HG02571 (cell line): ENCODE measurements at regions not wholly inside any gene's neighbourhood (a gene's known extent, or its start where the extent isn't known, plus 50 kb on each side); places are given as distances from the start of the nearest gene placed in this dataset.
"Not testable (repeated sequence)": the region's sequence is repeated elsewhere in the genome, so short reads cannot be mapped to it uniquely, and the experiment has no call there.

Experiments
- ATAC-seq: cut with Tn5 transposase; IDR thresholded peaks from one replicate; pipeline ENCODE4 v1.9.1; 2021; ENCODE audit warnings: mild to moderate bottlenecking, moderate library complexity; ENCODE audit not compliant: unreplicated experiment

DNA sequence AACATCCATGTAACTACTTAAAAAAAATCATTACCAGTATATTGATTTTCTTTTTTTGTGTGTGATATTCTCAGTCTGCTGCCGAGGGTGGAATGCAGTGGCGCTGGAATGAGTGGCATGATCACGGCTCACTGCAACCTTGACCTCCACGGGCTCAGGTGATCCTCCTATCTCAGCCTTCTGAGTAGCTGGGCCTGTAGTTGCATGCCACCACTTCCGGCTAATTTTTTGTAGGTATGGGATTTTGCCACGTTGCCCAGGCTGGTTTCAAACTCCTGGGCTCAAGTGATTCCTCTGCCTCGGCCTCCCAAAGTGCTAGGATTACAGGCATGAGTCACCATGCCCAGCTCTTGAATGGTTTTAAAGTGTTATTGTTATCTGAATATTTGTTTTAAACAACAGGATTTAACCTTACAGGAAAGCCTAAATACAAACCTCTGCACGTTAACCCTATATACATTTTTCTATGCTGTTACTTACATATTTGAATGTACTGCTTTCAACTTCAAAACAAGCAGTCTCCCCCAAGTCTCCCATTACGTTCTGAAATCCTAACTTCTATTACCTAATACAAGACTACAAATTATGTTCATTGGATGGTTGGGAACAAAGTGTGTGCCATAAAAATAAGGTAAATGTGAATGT is 61.7 kb downstream of the KPNA2 start:
- ATAC-seq, result no peak

DNA sequence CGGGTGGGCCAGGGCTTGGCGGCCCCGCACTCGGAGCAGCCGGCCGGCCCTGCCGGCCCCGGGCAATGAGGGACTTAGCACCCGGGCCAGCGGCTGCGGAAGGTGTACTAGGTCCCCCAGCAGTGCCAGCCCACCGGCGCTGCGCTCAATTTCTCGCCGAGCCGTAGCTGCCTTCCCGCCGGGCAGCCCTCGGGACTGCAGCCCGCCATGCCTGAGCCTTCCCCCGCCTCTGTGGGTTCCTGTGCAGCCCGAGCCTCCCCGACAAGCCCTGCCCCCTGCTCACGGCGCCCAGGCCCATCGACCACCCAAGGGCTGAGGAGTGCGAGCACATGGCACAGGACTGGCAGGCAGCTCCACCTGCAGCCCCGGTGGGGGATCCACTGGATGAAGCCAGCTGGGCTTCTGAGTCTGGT is 63.8 kb downstream of the KPNA2 start:
- ATAC-seq, result not testable (repeated sequence)

GRCh38 chr17:68100000-68100641 is 64.6 kb downstream of the KPNA2 start:
- ATAC-seq, result no peak

- peak; percentile 86 for ATAC-seq
Observed at GRCh38 chr17:68101075-68101986, 65.8 kb downstream of the KPNA2 start.

- no peak for ATAC-seq
Observed at GRCh38 chr17:68101987-68102314, 66.4 kb downstream of the KPNA2 start.

DNA sequence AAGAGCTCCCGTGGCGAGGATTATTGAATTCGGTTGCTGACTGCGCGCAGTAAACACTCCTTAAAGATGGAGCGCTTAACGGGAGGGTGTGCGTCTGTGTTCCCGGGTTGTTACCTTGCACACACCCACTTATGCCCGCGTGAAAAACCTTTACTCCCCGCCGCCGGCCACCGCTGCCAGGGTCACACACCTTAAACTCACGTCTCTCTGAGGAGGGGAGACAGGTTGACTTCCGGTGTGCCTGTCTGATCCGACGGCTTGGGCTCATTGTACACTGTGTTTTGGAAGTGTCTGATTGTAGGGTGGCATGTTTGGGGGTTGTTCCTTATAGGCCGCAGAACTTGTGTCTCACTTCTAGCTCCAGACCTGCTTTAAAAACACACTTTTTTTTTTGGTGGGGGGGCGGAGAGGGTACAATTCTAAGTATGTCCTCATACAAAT is 66.8 kb downstream of the KPNA2 start:
- ATAC-seq, result no peak

GRCh38 chr17:68103148-68103547 is 67.6 kb downstream of the KPNA2 start:
- ATAC-seq, result no peak

- ATAC-seq, result no peak
Observed at GRCh38 chr17:68106085-68106484, 70.5 kb downstream of the KPNA2 start.

DNA sequence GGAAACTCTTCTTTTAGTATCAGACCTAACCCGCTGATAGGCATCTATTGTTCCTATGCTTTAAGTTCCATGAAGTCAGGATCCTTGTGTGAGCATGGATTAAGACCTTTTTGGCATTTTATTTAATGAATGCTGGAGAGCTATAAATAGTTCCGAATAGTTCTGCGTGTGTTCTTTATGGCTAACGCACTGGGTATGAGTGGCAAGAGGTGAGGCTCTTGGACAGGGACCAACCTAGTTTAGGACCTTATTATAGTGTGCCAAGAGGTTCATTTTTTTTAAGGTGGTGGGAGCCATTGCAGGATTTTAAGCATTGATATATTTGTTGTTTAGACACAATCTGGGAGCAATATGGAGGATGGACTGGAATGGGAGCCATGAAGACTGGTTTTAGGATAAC is 71.8 kb downstream of the KPNA2 start:
- ATAC-seq, result no peak

DNA sequence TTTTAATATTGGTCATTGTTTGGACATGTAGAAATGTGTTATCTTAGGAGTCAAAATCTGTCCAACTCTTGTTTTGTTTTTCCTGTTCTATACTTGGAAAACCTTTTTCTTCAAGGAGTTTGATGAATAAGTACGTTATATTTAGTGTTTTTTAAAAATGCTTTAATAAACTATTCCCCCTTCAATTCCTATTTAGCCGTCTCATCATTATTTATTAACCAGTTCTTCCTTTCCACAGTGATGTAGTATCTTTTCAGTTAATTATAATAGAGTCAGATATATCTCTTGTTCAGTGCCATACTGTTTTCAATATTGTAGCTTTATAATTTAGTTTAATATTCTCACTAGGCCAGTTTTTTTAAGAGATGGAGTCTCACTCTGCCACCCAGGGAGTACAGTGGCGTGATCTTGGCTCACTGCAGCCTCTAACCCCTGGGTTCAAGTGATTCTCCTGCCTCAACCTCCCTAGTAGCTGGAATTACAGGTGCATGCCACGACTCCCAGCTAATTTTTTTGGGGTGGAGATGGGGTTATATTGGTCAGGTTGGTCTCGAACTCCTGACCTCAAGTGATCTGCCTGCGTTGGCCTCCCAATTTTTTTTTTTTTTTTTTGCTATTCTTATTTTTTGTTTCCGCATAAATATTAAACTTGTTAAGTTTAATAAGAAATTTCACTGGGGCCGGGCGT is 72.9 kb downstream of the KPNA2 start:
- ATAC-seq, result no peak

DNA sequence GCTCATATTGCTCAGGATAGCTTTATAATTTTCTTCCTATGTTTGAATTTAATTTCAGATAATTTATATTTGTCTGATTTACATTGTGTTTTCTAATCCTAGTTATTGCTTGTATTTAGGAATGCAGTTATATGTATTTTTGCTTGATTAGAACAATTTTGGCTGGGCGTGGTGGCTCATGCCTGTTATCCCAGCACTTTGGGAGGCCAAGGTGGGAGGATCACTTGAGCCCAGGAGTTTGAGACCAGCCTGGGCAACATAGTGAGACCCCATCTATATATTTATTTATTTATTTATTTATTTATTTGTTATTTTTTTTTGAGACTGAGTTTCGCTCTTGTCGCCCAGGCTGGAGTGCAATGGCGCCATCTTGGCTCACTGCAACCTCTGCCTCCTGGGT is 73.9 kb downstream of the KPNA2 start:
- not testable (repeated sequence) for ATAC-seq

- not testable (repeated sequence) for ATAC-seq
Observed at GRCh38 chr17:68116211-68116610, 80.7 kb downstream of the KPNA2 start.

DNA sequence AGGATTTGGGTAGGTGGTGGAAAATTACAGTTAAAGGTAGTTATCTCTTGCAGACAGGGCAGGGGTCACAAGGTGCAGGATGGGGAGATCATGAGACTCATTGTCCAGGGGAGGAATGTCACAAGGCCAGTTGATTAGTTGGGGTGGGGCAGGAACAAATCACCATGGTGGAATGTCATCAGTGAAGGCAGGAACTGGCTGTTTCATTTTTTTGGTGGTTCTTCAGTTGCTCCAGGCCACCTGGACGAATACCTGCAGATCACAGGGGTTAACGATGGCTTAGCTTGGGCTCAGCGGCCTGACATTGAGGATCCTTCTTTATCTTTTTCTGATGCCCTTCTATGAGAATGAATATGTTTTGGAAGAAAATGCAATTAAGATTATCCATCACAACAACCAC is 87.1 kb downstream of the KPNA2 start:
- ATAC-seq, result no peak

- no peak for ATAC-seq
Observed at GRCh38 chr17:68125111-68125870, 89.8 kb downstream of the KPNA2 start.

DNA sequence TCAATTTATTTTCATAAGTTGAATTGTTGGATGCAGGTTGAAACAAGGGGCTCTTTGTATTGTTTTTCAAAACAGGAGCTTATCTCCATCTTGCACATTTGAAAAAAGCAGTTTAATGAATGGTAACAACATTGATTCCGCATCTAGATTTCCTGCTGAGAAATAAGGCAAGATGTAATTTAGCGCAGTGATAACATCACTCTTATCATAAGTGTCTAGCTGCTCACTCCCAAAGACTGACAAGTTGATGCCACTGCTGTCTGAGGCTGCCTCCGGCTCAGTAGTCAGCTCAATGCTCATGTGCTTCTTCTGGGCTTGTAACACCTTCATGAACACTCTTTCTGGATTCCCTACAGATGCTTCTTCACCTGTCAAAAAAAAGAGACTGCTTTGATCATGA is 92.4 kb downstream of the KPNA2 start:
- no peak for ATAC-seq

DNA sequence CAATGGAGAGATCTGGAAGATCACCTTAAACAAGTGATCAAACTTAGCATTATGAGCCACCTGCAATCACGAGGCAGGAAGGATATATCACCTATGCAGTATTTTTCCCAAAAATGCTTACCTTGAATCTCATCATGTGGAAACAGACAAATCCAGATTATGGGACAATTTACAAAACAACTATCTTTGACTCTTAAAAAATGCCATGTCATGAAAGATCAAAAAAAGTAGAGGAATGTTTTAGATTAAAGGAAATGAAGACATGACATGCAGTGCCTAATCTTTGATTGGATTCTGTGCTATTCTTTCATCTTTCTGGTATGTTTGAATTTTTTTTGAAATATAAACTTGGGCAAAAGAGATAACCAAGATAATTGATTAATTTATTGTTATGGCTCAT is 95.9 kb downstream of the KPNA2 start:
- no peak for ATAC-seq

DNA sequence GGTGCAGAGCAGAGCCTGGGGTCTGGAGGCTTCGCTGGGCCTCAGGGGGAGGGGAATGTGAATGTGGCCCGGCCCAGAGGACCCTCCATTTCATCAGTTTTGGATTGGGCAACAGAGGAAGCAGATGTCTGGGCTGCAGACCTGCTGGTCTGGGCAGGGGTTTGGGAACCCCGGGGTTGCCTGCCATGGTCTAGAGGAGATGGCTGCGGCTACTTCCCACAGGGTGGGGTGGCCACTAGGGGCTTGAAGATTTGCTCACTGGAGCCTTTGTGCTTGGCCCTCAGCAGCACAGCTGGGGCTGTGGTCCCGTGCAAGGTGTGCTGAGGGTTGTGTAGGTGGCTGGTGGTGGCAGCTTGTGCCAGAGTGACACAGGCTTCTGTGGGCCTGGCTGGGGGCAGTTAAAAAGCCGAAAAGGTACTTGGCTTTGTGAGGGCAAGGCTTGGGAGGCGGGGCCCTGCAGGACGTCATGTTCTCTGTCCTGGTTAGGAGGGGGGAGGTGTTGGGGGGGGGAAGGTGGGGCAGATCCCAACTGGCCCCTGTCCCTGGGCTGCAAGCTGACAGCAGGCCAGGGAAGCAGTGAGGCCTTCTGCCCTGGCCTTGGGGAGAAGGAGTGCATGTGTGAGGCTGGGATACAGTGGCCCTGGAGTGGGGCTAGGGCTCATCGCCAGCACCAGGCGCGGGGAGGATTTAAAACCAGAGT is 98.0 kb downstream of the KPNA2 start:
- no peak for ATAC-seq

DNA sequence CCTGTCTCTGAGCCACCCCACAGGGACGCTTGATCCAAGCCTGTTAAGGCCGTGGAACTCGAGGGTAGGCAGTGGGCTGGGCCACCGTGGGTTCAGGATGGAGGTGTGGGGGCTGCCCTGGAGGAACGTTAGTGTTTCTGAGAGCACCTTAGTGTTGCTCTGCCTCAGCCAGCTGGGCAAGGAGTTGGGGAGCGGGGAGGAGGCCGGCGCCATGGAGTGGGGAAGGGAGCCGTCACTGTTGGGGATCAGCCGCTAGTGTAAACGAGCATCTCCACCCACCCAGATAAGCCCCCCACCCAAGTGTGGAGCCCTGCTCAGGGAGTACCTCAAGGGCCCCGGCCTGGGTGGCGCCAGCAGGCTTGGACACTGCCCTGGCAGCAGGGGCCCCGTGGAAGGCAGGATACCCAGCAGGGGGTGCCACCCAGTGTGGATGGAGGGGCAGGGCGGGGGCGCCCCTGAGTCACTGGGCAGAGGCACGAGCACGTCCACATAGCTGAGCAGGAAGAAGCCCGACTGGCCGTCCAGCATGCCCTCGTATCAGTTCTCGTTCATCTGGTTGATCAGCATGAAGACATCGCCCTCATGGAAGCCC is 98.6 kb downstream of the KPNA2 start:
- ATAC-seq, result no peak

- ATAC-seq, result no peak
Observed at GRCh38 chr17:68134731-68135130, 99.2 kb downstream of the KPNA2 start.
